ENCODE measurements at regions not wholly inside any gene's neighbourhood (a gene's known extent, or its start where the extent isn't known, plus 50 kb on each side); places are given as distances from the start of the nearest gene placed in this dataset.

DNA sequence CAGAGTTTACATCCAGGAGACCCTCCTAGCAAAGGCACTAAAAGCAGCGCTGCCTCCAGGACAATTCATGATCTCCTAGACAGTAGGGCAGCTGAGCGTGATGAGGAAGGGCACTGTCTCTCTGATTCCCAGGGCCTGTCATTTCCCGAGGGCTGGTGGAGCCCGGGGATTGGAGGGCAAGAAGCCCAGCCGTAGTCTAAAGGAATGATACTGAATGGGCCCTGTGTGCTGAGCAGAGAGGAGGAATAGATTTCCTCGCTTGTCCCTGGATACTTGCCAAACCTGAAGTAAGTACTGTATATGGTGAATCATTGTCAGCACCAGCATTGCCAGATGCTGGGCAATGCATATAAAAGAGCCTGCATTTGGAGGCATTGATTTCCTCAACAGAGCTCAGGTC lies 88.0 kb upstream of the SLITRK2 start:
- Histone ChIP-seq H3K27me3 (ENCODE audit: insufficient read depth, low read length, poor library complexity) (no peaks in the 10 kb centered on the region), H3K9ac (ENCODE audit: low read depth, low read length) (no peak overlapping the region), H3K4me3 (ENCODE audit: low read depth in 1 of 2, low read length in 2 of 2) (no peak overlapping the region), H4K20me1 (ENCODE audit: insufficient read depth, low read length) (no peaks in the 10 kb centered on the region), H3K36me3 (ENCODE audit: insufficient read depth, low read length) (no peaks in the 10 kb centered on the region), H3K79me2 (ENCODE audit: insufficient read depth, low read length) (no peaks in the 10 kb centered on the region), H3K4me1 (ENCODE audit: insufficient read depth, low read length) (no peaks in the 10 kb centered on the region), H3K9me3 (ENCODE audit: insufficient read depth, low read length, severe bottlenecking) (no peaks in the 10 kb centered on the region), H3K4me2 (ENCODE audit: insufficient read depth, low read length) (no peak overlapping the region), H3K27ac (ENCODE audit: low read length) (no peak overlapping the region), H2AFZ (ENCODE audit: low read depth, low read length) (no peak overlapping the region)
- no peak for DNase-seq
- no peak for TF ChIP-seq CTCF (IDR thresholded peaks at IDR 0.05; ENCODE audit: borderline replicate concordance, extremely low read depth, low read length, poor library complexity, severe bottlenecking)
- ATAC-seq (ENCODE audit: insufficient read depth, low read depth), result no peak

- ATAC-seq (ENCODE audit: insufficient read depth, low read depth) (no peak), DNase-seq (no peak)
- Histone ChIP-seq H2AFZ (ENCODE audit: low read depth, low read length) (no peak overlapping the region), H3K4me2 (ENCODE audit: insufficient read depth, low read length) (no peak overlapping the region), H3K9ac (ENCODE audit: low read depth, low read length) (no peak overlapping the region), H4K20me1 (ENCODE audit: insufficient read depth, low read length) (no peaks in the 10 kb centered on the region), H3K27ac (ENCODE audit: low read length) (no peak overlapping the region), H3K27me3 (ENCODE audit: insufficient read depth, low read length, poor library complexity) (no peaks in the 10 kb centered on the region), H3K4me1 (ENCODE audit: insufficient read depth, low read length) (no peaks in the 10 kb centered on the region), H3K79me2 (ENCODE audit: insufficient read depth, low read length) (no peaks in the 10 kb centered on the region), H3K4me3 (ENCODE audit: low read depth in 1 of 2, low read length in 2 of 2) (no peak overlapping the region), H3K9me3 (ENCODE audit: insufficient read depth, low read length, severe bottlenecking) (no peaks in the 10 kb centered on the region), H3K36me3 (ENCODE audit: insufficient read depth, low read length) (no peaks in the 10 kb centered on the region)
- no peak for TF ChIP-seq CTCF (IDR thresholded peaks at IDR 0.05; ENCODE audit: borderline replicate concordance, extremely low read depth, low read length, poor library complexity, severe bottlenecking)
- TF ChIP-seq EZH2 (IDR thresholded peaks at IDR 0.05; ENCODE audit: borderline replicate concordance, low read depth, low read length, severe bottlenecking), result no peak
Observed at GRCh38 chrX:145735036-145735435, 82.6 kb upstream of the SLITRK2 start.

- TF ChIP-seq EZH2 (IDR thresholded peaks at IDR 0.05; ENCODE audit: borderline replicate concordance, low read depth, low read length, severe bottlenecking) (no peak), CTCF (IDR thresholded peaks at IDR 0.05; ENCODE audit: borderline replicate concordance, extremely low read depth, low read length, poor library complexity, severe bottlenecking) (no peak)
- H3K4me1 ChIP-seq (ENCODE audit: insufficient read depth, low read length), result no peaks in the 10 kb centered on the region
- no peak for DNase-seq
Observed at GRCh38 chrX:145751943-145752342, 65.7 kb upstream of the SLITRK2 start.

More at GRCh38 chrX:145751943-145752342, 65.7 kb upstream of the SLITRK2 start:
- no peak overlapping the region for H2AFZ ChIP-seq (ENCODE audit: low read depth, low read length)
- H3K4me3 ChIP-seq (ENCODE audit: low read depth in 1 of 2, low read length in 2 of 2), result no peak overlapping the region
- H3K36me3 ChIP-seq (ENCODE audit: insufficient read depth, low read length), result no peaks in the 10 kb centered on the region
- H3K9me3 ChIP-seq (ENCODE audit: insufficient read depth, low read length, severe bottlenecking), result no peaks in the 10 kb centered on the region
- no peak overlapping the region for H3K4me2 ChIP-seq (ENCODE audit: insufficient read depth, low read length)
- H3K9ac ChIP-seq (ENCODE audit: low read depth, low read length), result no peak overlapping the region
- ATAC-seq (ENCODE audit: insufficient read depth, low read depth), result no peak
- H3K79me2 ChIP-seq (ENCODE audit: insufficient read depth, low read length), result no peaks in the 10 kb centered on the region
- H3K27me3 ChIP-seq (ENCODE audit: insufficient read depth, low read length, poor library complexity), result no peaks in the 10 kb centered on the region
- H4K20me1 ChIP-seq (ENCODE audit: insufficient read depth, low read length), result no peaks in the 10 kb centered on the region
- no peak overlapping the region for H3K27ac ChIP-seq (ENCODE audit: low read length)

Measured in DND-41 (cell line).